ENCODE measurements at regions not wholly inside any gene's neighbourhood (a gene's known extent, or its start where the extent isn't known, plus 50 kb on each side); places are given as distances from the start of the nearest gene placed in this dataset.
A peak's percentile ranks its signal among the peaks of the same experiment; 100 is the strongest.

GRCh38 chr7:15105711-15106110 is 203.2 kb upstream of the DGKB start:
- Histone ChIP-seq H3K4me1 (ENCODE audit: control insufficient read depth, insufficient read depth, low read length) (no peaks in the 10 kb centered on the region), H3K36me3 (ENCODE audit: control insufficient read depth in 2 of 2, insufficient read depth in 1 of 2, low read length in 2 of 2) (no peaks in the 10 kb centered on the region), H3K27ac (ENCODE audit: extremely low read depth, low read depth, low read length) (no peak overlapping the region), H3K4me3 (ENCODE audit: low read depth, low read length) (no peak overlapping the region), H3K9me3 (ENCODE audit: control insufficient read depth, insufficient read depth, low read depth, low read length) (no peaks in the 10 kb centered on the region)
- POLR2A ChIA-PET: no interaction called here
- CTCF ChIA-PET: interaction anchor here (0.6 to 0.7 kb wide), 2 partner anchors 17 to 145 kb away, joined by 3 read pairs; no protein-coding TSS in a partner anchor
- TF ChIP-seq ZNF16 (tag by site-specific recombination; IDR thresholded peaks at IDR 0.05; ENCODE audit: low read depth) (no peak), ZNF837 (tag by site-specific recombination; IDR thresholded peaks at IDR 0.05) (no peak), ZNF670 (tag by site-specific recombination; IDR thresholded peaks at IDR 0.05; ENCODE audit: low read depth) (no peak), ZNF473 (tag by site-specific recombination; IDR thresholded peaks at IDR 0.05) (no peak), MYNN (tag by site-specific recombination; IDR thresholded peaks at IDR 0.05; ENCODE audit: borderline replicate concordance) (no peak), ZNF561 (tag by site-specific recombination; IDR thresholded peaks at IDR 0.05; ENCODE audit: borderline replicate concordance) (no peak), ZNF707 (tag by site-specific recombination; IDR thresholded peaks at IDR 0.05) (no peak), YY1 (tag by site-specific recombination; IDR thresholded peaks at IDR 0.05) (no peak), PRDM6 (tag by site-specific recombination; IDR thresholded peaks at IDR 0.05) (no peak)
- TF ChIP-seq, protein P1, sequence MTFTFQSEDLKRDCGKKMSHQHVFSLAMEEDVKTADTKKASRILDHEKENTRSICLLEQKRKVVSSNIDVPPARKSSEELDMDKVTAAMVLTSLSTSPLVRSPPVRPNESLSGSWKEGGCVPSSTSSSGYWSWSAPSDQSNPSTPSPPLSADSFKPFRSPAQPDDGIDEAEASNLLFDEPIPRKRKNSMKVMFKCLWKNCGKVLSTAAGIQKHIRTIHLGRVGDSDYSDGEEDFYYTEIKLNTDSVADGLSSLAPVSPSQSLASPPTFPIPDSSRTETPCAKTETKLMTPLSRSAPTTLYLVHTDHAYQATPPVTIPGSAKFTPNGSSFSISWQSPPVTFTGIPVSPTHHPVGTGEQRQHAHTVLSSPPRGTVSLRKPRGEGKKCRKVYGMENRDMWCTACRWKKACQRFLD (tag by site-specific recombination; IDR thresholded peaks at IDR 0.05): no peak
- TF ChIP-seq, protein P2, sequence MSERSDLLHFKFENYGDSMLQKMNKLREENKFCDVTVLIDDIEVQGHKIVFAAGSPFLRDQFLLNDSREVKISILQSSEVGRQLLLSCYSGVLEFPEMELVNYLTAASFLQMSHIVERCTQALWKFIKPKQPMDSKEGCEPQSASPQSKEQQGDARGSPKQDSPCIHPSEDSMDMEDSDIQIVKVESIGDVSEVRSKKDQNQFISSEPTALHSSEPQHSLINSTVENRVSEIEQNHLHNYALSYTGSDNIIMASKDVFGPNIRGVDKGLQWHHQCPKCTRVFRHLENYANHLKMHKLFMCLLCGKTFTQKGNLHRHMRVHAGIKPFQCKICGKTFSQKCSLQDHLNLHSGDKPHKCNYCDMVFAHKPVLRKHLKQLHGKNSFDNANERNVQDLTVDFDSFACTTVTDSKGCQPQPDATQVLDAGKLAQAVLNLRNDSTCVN (tag by site-specific recombination; optimal IDR thresholded peaks at IDR 0.05): no peak

DNA sequence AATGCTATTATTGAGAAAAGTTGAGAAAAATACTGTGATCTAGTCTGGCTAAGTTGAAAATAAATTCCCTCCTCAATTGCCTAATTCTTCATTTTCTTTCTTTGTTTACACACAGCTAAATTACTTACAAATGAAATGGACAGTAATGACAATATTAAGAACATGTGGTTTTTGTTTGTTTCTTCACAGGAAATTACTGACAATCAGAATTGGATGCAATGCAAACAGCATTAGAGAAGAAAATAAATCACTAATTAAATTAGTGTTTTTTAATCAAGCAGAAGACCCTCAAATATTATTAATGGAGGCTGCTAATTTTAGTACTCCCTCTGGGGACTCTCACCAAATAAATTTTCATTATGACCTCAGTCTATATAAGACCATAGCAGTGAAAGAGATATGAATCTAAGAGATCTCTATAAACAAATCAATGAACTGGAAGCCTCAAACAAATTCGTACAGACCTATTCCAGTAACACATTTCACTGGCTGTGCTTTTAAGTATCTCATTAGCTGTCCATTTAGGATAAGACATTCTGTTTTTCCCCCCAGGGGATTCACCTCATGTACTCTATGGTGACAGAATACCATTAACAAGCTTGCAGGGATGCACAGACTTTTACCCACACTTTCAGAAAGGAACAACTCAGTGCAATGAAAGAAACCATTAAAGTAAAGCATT is 202.0 kb upstream of the DGKB start:
- H3K27ac ChIP-seq (ENCODE audit: extremely low read depth, low read depth, low read length): no peak overlapping the region
- TF ChIP-seq ZNF76 (tag by site-specific recombination; IDR thresholded peaks at IDR 0.05; ENCODE audit: borderline replicate concordance, low read depth) (no peak), TCF7L2 (IDR thresholded peaks at IDR 0.05; ENCODE audit: borderline replicate concordance, low read depth, low read length) (peak; percentile 47; the same call in 1 of the 2 replicates)
- no peaks in the 10 kb centered on the region for H3K36me3 ChIP-seq (ENCODE audit: control insufficient read depth in 2 of 2, insufficient read depth in 1 of 2, low read length in 2 of 2)
- no peaks in the 10 kb centered on the region for H3K9me3 ChIP-seq (ENCODE audit: control insufficient read depth, insufficient read depth, low read depth, low read length)
- H3K4me1 ChIP-seq (ENCODE audit: control insufficient read depth, insufficient read depth, low read length): no peaks in the 10 kb centered on the region
- no peak overlapping the region for H3K4me3 ChIP-seq (ENCODE audit: low read depth, low read length)
- CTCF ChIA-PET: no interaction called here
- POLR2A ChIA-PET: no interaction called here

GRCh38 chr7:15099074-15099473 is 196.5 kb upstream of the DGKB start:
- Histone ChIP-seq H3K36me3 (ENCODE audit: control insufficient read depth in 2 of 2, insufficient read depth in 1 of 2, low read length in 2 of 2) (no peaks in the 10 kb centered on the region), H3K4me1 (ENCODE audit: control insufficient read depth, insufficient read depth, low read length) (no peaks in the 10 kb centered on the region), H3K9me3 (ENCODE audit: control insufficient read depth, insufficient read depth, low read depth, low read length) (no peaks in the 10 kb centered on the region), H3K4me3 (ENCODE audit: low read depth, low read length) (no peak overlapping the region), H3K27ac (ENCODE audit: extremely low read depth, low read depth, low read length) (no peak overlapping the region)
- POLR2A ChIA-PET: no interaction called here
- CTCF ChIA-PET: no interaction called here
- no peak for TF ChIP-seq ZNF521 (tag by site-specific recombination; IDR thresholded peaks at IDR 0.05)
- TF ChIP-seq, protein P3, sequence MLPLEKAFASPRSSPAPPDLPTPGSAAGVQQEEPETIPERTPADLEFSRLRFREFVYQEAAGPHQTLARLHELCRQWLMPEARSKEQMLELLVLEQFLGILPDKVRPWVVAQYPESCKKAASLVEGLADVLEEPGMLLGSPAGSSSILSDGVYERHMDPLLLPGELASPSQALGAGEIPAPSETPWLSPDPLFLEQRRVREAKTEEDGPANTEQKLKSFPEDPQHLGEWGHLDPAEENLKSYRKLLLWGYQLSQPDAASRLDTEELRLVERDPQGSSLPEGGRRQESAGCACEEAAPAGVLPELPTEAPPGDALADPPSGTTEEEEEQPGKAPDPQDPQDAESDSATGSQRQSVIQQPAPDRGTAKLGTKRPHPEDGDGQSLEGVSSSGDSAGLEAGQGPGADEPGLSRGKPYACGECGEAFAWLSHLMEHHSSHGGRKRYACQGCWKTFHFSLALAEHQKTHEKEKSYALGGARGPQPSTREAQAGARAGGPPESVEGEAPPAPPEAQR (tag by site-specific recombination; IDR thresholded peaks at IDR 0.05): no peak
- TF ChIP-seq, protein P4, sequence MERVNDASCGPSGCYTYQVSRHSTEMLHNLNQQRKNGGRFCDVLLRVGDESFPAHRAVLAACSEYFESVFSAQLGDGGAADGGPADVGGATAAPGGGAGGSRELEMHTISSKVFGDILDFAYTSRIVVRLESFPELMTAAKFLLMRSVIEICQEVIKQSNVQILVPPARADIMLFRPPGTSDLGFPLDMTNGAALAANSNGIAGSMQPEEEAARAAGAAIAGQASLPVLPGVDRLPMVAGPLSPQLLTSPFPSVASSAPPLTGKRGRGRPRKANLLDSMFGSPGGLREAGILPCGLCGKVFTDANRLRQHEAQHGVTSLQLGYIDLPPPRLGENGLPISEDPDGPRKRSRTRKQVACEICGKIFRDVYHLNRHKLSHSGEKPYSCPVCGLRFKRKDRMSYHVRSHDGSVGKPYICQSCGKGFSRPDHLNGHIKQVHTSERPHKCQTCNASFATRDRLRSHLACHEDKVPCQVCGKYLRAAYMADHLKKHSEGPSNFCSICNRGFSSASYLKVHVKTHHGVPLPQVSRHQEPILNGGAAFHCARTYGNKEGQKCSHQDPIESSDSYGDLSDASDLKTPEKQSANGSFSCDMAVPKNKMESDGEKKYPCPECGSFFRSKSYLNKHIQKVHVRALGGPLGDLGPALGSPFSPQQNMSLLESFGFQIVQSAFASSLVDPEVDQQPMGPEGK (tag by site-specific recombination; IDR thresholded peaks at IDR 0.05): no peak
- TF ChIP-seq, protein P5, sequence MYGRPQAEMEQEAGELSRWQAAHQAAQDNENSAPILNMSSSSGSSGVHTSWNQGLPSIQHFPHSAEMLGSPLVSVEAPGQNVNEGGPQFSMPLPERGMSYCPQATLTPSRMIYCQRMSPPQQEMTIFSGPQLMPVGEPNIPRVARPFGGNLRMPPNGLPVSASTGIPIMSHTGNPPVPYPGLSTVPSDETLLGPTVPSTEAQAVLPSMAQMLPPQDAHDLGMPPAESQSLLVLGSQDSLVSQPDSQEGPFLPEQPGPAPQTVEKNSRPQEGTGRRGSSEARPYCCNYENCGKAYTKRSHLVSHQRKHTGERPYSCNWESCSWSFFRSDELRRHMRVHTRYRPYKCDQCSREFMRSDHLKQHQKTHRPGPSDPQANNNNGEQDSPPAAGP (tag by site-specific recombination; IDR thresholded peaks at IDR 0.05): no peak
- TF ChIP-seq, protein P2 (tag by site-specific recombination; optimal IDR thresholded peaks at IDR 0.05): no peak
- TF ChIP-seq MZF1 (tag by site-specific recombination; IDR thresholded peaks at IDR 0.05; ENCODE audit: borderline replicate concordance): no peak
- no peak for TF ChIP-seq ZNF23 (tag by site-specific recombination; IDR thresholded peaks at IDR 0.05; ENCODE audit: borderline replicate concordance)
